HEK293 (cell line): ENCODE measurements at regions not wholly inside any gene's neighbourhood (a gene's known extent, or its start where the extent isn't known, plus 50 kb on each side); places are given as distances from the start of the nearest gene placed in this dataset.

Experiments
- CTCF ChIA-PET: fragments of 350-600 bp; formaldehyde crosslinking; extraction: SDS; loops from one replicate; lab custom pipeline; 2021; ENCODE audit warnings: antibody characterized with exemption; lab: Yijun Ruan, JAX
- POLR2A ChIA-PET: fragments of 300-600 bp; formaldehyde crosslinking; extraction: SDS; loops from one replicate; lab custom pipeline; 2020; ENCODE audit warnings: antibody characterized with exemption, inconsistent platforms; lab: Yijun Ruan, JAX
- H3K27ac ChIP-seq: fragments of 200-500 bp; sonication (Bioruptor generic); 2 replicates; pipeline ENCODE4 v1.5.1; 2014; ENCODE audit warnings: low read depth, low read length, control low read depth, inconsistent platforms; ENCODE audit errors: extremely low read depth
- H3K36me3 ChIP-seq, 2 experiments: fragments of 200-500 bp in 1 of 2; sonication (Bioruptor generic) in 1 of 2; 1 replicate in 1 of 2; 2 replicates in 1 of 2; pipeline ENCODE4 v1.5.1; 2014 to 2017; ENCODE audit warnings: inconsistent platforms in 2 of 2, low read length in 2 of 2; ENCODE audit not compliant: control insufficient read depth in 2 of 2, insufficient read depth in 1 of 2
- H3K4me1 ChIP-seq: fragments of 200-500 bp; sonication (Bioruptor generic); 2 replicates; pipeline ENCODE4 v1.5.1; 2014; ENCODE audit warnings: mild to moderate bottlenecking, low read length, inconsistent platforms; ENCODE audit not compliant: control insufficient read depth, insufficient read depth
- H3K4me3 ChIP-seq: 2 replicates; pipeline ENCODE4 v1.5.1; 2011; ENCODE audit warnings: low read depth, mild to moderate bottlenecking, control low read depth, low read length, moderate library complexity
- H3K9me3 ChIP-seq: fragments of 200-500 bp; sonication (Bioruptor generic); 2 replicates; pipeline ENCODE4 v1.5.1; 2014; ENCODE audit warnings: low read depth, low read length, inconsistent platforms; ENCODE audit not compliant: control insufficient read depth, insufficient read depth
- HOXD13 ChIP-seq: sonication (generic); formaldehyde crosslinking; IDR thresholded peaks from 2 replicates; pipeline ENCODE4 v1.8.0; 2022; ENCODE audit warnings: missing genetic modification reagents, borderline replicate concordance
- KLF1 ChIP-seq: fragments of 450-650 bp; formaldehyde crosslinking; IDR thresholded peaks from 2 replicates; pipeline ENCODE4 v1.5.1; 2016; ENCODE audit warnings: missing biosample characterization, missing genetic modification characterization
- OSR2 ChIP-seq: fragments of 450-650 bp; formaldehyde crosslinking; IDR thresholded peaks from 2 replicates; pipeline ENCODE4 v1.5.1; 2016; ENCODE audit warnings: missing biosample characterization, missing genetic modification characterization
- SCRT1 ChIP-seq: fragments of 450-650 bp; formaldehyde crosslinking; IDR thresholded peaks from 2 replicates; pipeline ENCODE4 v1.5.1; 2016; ENCODE audit warnings: missing biosample characterization, missing genetic modification characterization, borderline replicate concordance
- SP7 ChIP-seq: fragments of 450-650 bp; formaldehyde crosslinking; IDR thresholded peaks from 2 replicates; pipeline ENCODE4 v1.5.1; 2016; ENCODE audit warnings: missing biosample characterization, missing genetic modification characterization
- WT1 ChIP-seq: fragments of 450-650 bp; formaldehyde crosslinking; IDR thresholded peaks from 2 replicates; pipeline ENCODE4 v1.5.1; 2016; ENCODE audit warnings: missing biosample characterization, missing genetic modification characterization
- ZBTB1 ChIP-seq: fragments of 450-650 bp; formaldehyde crosslinking; IDR thresholded peaks from 2 replicates; pipeline ENCODE4 v1.5.1; 2016; ENCODE audit warnings: missing biosample characterization, missing genetic modification characterization
- ZBTB20 ChIP-seq: fragments of 450-650 bp; formaldehyde crosslinking; IDR thresholded peaks from 2 replicates; pipeline ENCODE4 v1.5.1; 2016; ENCODE audit warnings: missing biosample characterization, missing genetic modification characterization
- ZBTB48 ChIP-seq: fragments of 450-650 bp; formaldehyde crosslinking; IDR thresholded peaks from 2 replicates; pipeline ENCODE4 v1.5.1; 2016; ENCODE audit warnings: missing biosample characterization, missing genetic modification characterization
- ZNF146 ChIP-seq: fragments of 450-650 bp; formaldehyde crosslinking; IDR thresholded peaks from 2 replicates; pipeline ENCODE4 v1.5.1; 2016; ENCODE audit warnings: missing biosample characterization, missing genetic modification characterization
- ZNF169 ChIP-seq: fragments of 450-650 bp; formaldehyde crosslinking; IDR thresholded peaks from 2 replicates; pipeline ENCODE4 v1.5.1; 2016; ENCODE audit warnings: missing biosample characterization, missing genetic modification characterization
- ZNF2 ChIP-seq: fragments of 450-650 bp; formaldehyde crosslinking; IDR thresholded peaks from 2 replicates; pipeline ENCODE4 v1.5.1; 2016; ENCODE audit warnings: missing biosample characterization, missing genetic modification characterization
- ZNF221 ChIP-seq: fragments of 450-650 bp; formaldehyde crosslinking; IDR thresholded peaks from 2 replicates; pipeline ENCODE4 v1.5.1; 2017; ENCODE audit warnings: missing biosample characterization, missing genetic modification characterization, borderline replicate concordance
- ZNF223 ChIP-seq: fragments of 450-650 bp; formaldehyde crosslinking; IDR thresholded peaks from 2 replicates; pipeline ENCODE4 v1.5.1; 2016; ENCODE audit warnings: missing biosample characterization, missing genetic modification characterization
- ZNF248 ChIP-seq: fragments of 450-650 bp; formaldehyde crosslinking; IDR thresholded peaks from 2 replicates; pipeline ENCODE4 v1.5.1; 2017; ENCODE audit warnings: missing biosample characterization, missing genetic modification characterization
- ZNF302 ChIP-seq: fragments of 450-650 bp; formaldehyde crosslinking; IDR thresholded peaks from 2 replicates; pipeline ENCODE4 v1.5.1; 2016; ENCODE audit warnings: missing biosample characterization, missing genetic modification characterization, low read depth
- ZNF311 ChIP-seq: fragments of 450-650 bp; formaldehyde crosslinking; IDR thresholded peaks from 2 replicates; pipeline ENCODE4 v1.5.1; 2017; ENCODE audit warnings: missing biosample characterization, missing genetic modification characterization, borderline replicate concordance
- ZNF324 ChIP-seq: fragments of 450-650 bp; formaldehyde crosslinking; IDR thresholded peaks from 2 replicates; pipeline ENCODE4 v1.5.1; 2016; ENCODE audit warnings: missing biosample characterization, missing genetic modification characterization
- ZNF366 ChIP-seq: fragments of 450-650 bp; formaldehyde crosslinking; conservative IDR thresholded peaks from 2 replicates; pipeline ENCODE4 v1.5.1; 2016; ENCODE audit warnings: missing biosample characterization, missing genetic modification characterization
- ZNF530 ChIP-seq: fragments of 450-650 bp; formaldehyde crosslinking; IDR thresholded peaks from 2 replicates; pipeline ENCODE4 v1.5.1; 2016; ENCODE audit warnings: low read depth, missing biosample characterization, missing genetic modification characterization
- ZNF548 ChIP-seq: fragments of 450-650 bp; formaldehyde crosslinking; IDR thresholded peaks from 2 replicates; pipeline ENCODE4 v1.5.1; 2016; ENCODE audit warnings: missing biosample characterization, missing genetic modification characterization
- ZNF555 ChIP-seq: fragments of 450-650 bp; formaldehyde crosslinking; conservative IDR thresholded peaks from 2 replicates; pipeline ENCODE4 v1.5.1; 2017; ENCODE audit warnings: missing biosample characterization, mild to moderate bottlenecking, missing genetic modification characterization, inconsistent platforms
- ZSCAN16 ChIP-seq: fragments of 450-650 bp; formaldehyde crosslinking; IDR thresholded peaks from 2 replicates; pipeline ENCODE4 v1.5.1; 2016; ENCODE audit warnings: missing biosample characterization, missing genetic modification characterization
- ZXDB ChIP-seq: fragments of 450-650 bp; formaldehyde crosslinking; IDR thresholded peaks from 2 replicates; pipeline ENCODE4 v1.5.1; 2016; ENCODE audit warnings: missing biosample characterization, missing genetic modification characterization
- TF ChIP-seq, protein P1 (sequence below): fragments of 450-650 bp; formaldehyde crosslinking; IDR thresholded peaks from 2 replicates; pipeline ENCODE4 v1.5.1; 2016; ENCODE audit warnings: missing biosample characterization, missing genetic modification characterization, low read depth
- TF ChIP-seq, protein P2 (sequence below): fragments of 450-650 bp; IDR thresholded peaks from 2 replicates; pipeline ENCODE4 v1.5.1; 2018; ENCODE audit warnings: missing biosample characterization, mild to moderate bottlenecking, missing genetic modification characterization
- TF ChIP-seq, protein P3 (sequence below): fragments of 450-650 bp; formaldehyde crosslinking; IDR thresholded peaks from 2 replicates; pipeline ENCODE4; 2016; ENCODE audit warnings: missing biosample characterization, missing genetic modification characterization
- TF ChIP-seq, protein P4 (sequence below): fragments of 450-650 bp; formaldehyde crosslinking; IDR thresholded peaks from 2 replicates; pipeline ENCODE4 v1.5.1; 2016; ENCODE audit warnings: missing biosample characterization, missing genetic modification characterization

DNA sequence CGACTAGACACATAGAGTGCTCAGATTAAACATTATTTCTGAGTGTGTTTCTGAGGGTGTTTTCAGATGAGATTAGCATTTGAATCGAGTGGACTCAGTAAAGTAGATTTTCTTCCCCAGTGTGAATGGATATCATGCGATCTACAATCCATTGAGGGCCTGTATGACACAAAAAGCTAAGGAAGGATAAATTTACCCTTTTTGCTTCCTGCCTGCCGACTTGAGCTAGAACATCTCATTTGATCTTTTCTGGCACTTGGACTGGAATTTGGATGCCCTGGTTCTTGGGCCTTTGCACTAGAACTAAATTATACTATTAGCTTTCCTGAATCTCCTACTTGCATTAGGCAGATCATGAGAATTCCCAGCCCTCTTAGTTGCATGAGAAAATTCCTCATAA is 675.8 kb downstream of the DOK5 start:
- no peak overlapping the region for H3K27ac ChIP-seq
- CTCF ChIA-PET, result no interaction called here
- no peak overlapping the region for H3K4me3 ChIP-seq
- H3K36me3 ChIP-seq, result no peaks in the 10 kb centered on the region
- TF ChIP-seq ZNF548 (tag by site-specific recombination) (no peak), ZXDB (tag by site-specific recombination) (no peak), ZNF555 (tag by site-specific recombination) (no peak), ZNF366 (no peak), ZNF223 (tag by site-specific recombination) (no peak), ZSCAN16 (tag by site-specific recombination) (no peak), ZNF324 (no peak), ZNF221 (tag by site-specific recombination) (no peak)
- TF ChIP-seq, protein P1, sequence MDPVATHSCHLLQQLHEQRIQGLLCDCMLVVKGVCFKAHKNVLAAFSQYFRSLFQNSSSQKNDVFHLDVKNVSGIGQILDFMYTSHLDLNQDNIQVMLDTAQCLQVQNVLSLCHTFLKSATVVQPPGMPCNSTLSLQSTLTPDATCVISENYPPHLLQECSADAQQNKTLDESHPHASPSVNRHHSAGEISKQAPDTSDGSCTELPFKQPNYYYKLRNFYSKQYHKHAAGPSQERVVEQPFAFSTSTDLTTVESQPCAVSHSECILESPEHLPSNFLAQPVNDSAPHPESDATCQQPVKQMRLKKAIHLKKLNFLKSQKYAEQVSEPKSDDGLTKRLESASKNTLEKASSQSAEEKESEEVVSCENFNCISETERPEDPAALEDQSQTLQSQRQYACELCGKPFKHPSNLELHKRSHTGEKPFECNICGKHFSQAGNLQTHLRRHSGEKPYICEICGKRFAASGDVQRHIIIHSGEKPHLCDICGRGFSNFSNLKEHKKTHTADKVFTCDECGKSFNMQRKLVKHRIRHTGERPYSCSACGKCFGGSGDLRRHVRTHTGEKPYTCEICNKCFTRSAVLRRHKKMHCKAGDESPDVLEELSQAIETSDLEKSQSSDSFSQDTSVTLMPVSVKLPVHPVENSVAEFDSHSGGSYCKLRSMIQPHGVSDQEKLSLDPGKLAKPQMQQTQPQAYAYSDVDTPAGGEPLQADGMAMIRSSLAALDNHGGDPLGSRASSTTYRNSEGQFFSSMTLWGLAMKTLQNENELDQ, result no peak
- TF ChIP-seq, protein P2, sequence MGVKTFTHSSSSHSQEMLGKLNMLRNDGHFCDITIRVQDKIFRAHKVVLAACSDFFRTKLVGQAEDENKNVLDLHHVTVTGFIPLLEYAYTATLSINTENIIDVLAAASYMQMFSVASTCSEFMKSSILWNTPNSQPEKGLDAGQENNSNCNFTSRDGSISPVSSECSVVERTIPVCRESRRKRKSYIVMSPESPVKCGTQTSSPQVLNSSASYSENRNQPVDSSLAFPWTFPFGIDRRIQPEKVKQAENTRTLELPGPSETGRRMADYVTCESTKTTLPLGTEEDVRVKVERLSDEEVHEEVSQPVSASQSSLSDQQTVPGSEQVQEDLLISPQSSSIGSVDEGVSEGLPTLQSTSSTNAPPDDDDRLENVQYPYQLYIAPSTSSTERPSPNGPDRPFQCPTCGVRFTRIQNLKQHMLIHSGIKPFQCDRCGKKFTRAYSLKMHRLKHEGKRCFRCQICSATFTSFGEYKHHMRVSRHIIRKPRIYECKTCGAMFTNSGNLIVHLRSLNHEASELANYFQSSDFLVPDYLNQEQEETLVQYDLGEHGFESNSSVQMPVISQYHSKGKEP (tag by site-specific recombination), result no peak
- TF ChIP-seq, protein P3, sequence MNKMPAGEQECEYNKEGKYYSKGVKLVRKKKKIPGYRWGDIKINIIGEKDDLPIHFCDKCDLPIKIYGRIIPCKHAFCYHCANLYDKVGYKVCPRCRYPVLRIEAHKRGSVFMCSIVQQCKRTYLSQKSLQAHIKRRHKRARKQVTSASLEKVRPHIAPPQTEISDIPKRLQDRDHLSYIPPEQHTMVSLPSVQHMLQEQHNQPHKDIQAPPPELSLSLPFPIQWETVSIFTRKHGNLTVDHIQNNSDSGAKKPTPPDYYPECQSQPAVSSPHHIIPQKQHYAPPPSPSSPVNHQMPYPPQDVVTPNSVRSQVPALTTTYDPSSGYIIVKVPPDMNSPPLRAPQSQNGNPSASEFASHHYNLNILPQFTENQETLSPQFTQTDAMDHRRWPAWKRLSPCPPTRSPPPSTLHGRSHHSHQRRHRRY, result no peak
- no peaks in the 10 kb centered on the region for H3K4me1 ChIP-seq
- POLR2A ChIA-PET, result no interaction called here
- H3K9me3 ChIP-seq, result no peaks in the 10 kb centered on the region

DNA sequence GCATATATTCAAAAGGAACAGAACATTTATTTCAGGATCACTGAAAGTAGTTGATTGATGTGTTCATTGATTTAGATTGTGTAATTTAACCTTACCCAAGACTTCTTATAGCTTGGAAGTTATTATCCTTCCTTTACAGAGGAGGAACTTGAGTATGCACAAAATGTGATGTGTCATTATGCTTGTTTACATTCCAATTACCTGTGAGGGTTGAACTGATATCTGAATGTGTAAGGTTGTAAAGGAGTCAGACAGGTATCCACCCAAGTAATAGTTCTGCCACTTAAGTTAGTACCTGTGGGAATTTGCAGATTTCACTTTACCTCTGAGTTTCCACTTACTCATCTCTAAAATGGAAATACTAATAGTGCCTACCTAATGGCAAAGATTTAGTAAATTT is 668.2 kb downstream of the DOK5 start:
- Histone ChIP-seq H3K36me3 (no peaks in the 10 kb centered on the region), H3K4me1 (no peaks in the 10 kb centered on the region), H3K9me3 (no peaks in the 10 kb centered on the region), H3K27ac (no peak overlapping the region), H3K4me3 (no peak overlapping the region)
- TF ChIP-seq SCRT1 (tag by site-specific recombination) (no peak), SP7 (tag by site-specific recombination) (no peak), ZBTB1 (tag by site-specific recombination) (no peak), ZBTB20 (tag by site-specific recombination) (no peak), ZNF146 (no peak)
- POLR2A ChIA-PET, result no interaction called here
- CTCF ChIA-PET, result no interaction called here

DNA sequence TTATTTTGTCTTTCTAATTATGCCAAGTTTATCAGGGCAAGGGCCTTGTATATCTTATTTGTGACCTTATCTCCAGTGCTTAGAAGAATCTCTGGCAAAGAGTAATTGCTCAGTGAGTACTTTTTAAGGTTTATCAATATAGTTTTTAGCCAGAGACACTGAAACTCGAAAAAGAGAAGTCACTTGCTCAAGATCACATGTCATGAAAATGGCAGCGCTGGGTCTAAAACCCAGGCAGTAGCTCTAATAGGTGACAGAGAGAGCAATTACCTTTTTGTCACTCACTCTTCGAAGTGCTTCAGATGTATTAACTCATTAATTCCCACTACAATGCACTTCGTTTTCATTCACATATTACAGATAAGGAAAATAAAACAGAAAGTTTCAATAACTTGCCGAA is 667.5 kb downstream of the DOK5 start:
- H3K4me1 ChIP-seq, result no peaks in the 10 kb centered on the region
- no peaks in the 10 kb centered on the region for H3K36me3 ChIP-seq
- no peak overlapping the region for H3K27ac ChIP-seq
- H3K9me3 ChIP-seq, result no peaks in the 10 kb centered on the region
- CTCF ChIA-PET, result no interaction called here
- TF ChIP-seq OSR2 (no peak), HOXD13 (CRISPR knock-in tag) (no peak), ZNF302 (tag by site-specific recombination) (no peak), ZNF248 (tag by site-specific recombination) (no peak), ZNF169 (tag by site-specific recombination) (no peak), WT1 (tag by site-specific recombination) (no peak), ZNF555 (tag by site-specific recombination) (no peak), ZXDB (tag by site-specific recombination) (no peak), ZBTB48 (no peak), ZNF530 (tag by site-specific recombination) (no peak), KLF1 (tag by site-specific recombination) (no peak), ZNF2 (tag by site-specific recombination) (no peak), ZNF311 (tag by site-specific recombination) (no peak)
- TF ChIP-seq, protein P4, sequence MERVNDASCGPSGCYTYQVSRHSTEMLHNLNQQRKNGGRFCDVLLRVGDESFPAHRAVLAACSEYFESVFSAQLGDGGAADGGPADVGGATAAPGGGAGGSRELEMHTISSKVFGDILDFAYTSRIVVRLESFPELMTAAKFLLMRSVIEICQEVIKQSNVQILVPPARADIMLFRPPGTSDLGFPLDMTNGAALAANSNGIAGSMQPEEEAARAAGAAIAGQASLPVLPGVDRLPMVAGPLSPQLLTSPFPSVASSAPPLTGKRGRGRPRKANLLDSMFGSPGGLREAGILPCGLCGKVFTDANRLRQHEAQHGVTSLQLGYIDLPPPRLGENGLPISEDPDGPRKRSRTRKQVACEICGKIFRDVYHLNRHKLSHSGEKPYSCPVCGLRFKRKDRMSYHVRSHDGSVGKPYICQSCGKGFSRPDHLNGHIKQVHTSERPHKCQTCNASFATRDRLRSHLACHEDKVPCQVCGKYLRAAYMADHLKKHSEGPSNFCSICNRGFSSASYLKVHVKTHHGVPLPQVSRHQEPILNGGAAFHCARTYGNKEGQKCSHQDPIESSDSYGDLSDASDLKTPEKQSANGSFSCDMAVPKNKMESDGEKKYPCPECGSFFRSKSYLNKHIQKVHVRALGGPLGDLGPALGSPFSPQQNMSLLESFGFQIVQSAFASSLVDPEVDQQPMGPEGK (tag by site-specific recombination), result no peak
- POLR2A ChIA-PET, result no interaction called here
- no peak overlapping the region for H3K4me3 ChIP-seq
